ENCODE measurements at regions not wholly inside any gene's neighbourhood (a gene's known extent, or its start where the extent isn't known, plus 50 kb on each side); places are given as distances from the start of the nearest gene placed in this dataset.
"Not testable (repeated sequence)": the region's sequence is repeated elsewhere in the genome, so short reads cannot be mapped to it uniquely, and the experiment has no call there.

DNA sequence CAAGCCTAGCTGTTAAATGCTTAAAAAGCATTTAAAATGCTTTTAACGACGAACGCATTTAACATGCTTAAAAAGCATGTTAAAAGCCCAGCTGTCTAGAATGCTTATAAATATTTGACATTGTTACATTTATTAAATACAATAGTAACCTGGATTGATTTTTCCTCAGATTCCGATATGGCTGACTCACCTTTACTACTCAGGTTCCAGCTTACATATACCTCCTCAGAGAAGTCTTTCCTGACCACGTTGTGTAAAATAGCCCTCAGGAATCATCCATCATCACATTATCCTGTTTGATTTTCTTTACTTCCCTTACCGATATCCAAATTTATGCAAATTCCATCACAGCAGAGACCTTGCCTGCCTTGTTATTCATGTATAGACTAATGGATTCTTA, 51.4 kb downstream of the SLC41A2 start:
- 86 to 91% methylated on average over 6 of the region's 6 CpGs for WGBS, 2 donors
- TF ChIP-seq, protein P1, sequence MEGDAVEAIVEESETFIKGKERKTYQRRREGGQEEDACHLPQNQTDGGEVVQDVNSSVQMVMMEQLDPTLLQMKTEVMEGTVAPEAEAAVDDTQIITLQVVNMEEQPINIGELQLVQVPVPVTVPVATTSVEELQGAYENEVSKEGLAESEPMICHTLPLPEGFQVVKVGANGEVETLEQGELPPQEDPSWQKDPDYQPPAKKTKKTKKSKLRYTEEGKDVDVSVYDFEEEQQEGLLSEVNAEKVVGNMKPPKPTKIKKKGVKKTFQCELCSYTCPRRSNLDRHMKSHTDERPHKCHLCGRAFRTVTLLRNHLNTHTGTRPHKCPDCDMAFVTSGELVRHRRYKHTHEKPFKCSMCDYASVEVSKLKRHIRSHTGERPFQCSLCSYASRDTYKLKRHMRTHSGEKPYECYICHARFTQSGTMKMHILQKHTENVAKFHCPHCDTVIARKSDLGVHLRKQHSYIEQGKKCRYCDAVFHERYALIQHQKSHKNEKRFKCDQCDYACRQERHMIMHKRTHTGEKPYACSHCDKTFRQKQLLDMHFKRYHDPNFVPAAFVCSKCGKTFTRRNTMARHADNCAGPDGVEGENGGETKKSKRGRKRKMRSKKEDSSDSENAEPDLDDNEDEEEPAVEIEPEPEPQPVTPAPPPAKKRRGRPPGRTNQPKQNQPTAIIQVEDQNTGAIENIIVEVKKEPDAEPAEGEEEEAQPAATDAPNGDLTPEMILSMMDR (IDR thresholded peaks at IDR 0.05) = no peak
- no peak for TF ChIP-seq POLR2A (IDR thresholded peaks at IDR 0.05)
- H3K4me3 ChIP-seq (ENCODE audit: low read depth, poor library complexity, severe bottlenecking) = no peak overlapping the region
- no peak for DNase-seq (ENCODE audit: low spot score in 2 of 2)
- intact Hi-C loops (cut with DNase I; ENCODE audit: low total_unique reads) = no loop called here

DNA sequence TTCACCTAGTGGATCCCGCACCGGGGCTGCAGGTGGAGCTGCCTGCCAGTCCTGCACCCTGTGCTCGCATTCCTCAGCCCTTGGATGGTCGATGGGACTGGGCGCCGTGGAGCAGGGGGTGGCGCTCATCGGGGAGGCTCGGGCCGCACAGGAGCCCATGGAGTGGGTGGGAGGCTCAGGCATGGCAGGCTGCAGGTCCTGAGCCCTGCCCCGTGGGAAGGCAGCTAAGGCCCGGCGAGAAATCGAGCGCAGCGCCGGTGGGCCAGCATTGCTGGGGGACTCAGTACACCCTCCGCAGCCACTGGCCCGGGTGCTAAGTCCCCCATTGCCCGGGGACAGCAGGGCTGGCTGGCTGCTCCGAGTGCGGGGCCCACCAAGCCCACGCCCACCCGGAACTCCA, 52.6 kb downstream of the SLC41A2 start:
- intact Hi-C loops (cut with DNase I; ENCODE audit: low total_unique reads); H3K4me3 ChIP-seq (ENCODE audit: low read depth, poor library complexity, severe bottlenecking); DNase-seq (ENCODE audit: low spot score in 2 of 2): not testable (repeated sequence)
- 96 to 98% methylated on average over 14 to 17 of the region's 24 CpGs for WGBS, 2 donors

DNA sequence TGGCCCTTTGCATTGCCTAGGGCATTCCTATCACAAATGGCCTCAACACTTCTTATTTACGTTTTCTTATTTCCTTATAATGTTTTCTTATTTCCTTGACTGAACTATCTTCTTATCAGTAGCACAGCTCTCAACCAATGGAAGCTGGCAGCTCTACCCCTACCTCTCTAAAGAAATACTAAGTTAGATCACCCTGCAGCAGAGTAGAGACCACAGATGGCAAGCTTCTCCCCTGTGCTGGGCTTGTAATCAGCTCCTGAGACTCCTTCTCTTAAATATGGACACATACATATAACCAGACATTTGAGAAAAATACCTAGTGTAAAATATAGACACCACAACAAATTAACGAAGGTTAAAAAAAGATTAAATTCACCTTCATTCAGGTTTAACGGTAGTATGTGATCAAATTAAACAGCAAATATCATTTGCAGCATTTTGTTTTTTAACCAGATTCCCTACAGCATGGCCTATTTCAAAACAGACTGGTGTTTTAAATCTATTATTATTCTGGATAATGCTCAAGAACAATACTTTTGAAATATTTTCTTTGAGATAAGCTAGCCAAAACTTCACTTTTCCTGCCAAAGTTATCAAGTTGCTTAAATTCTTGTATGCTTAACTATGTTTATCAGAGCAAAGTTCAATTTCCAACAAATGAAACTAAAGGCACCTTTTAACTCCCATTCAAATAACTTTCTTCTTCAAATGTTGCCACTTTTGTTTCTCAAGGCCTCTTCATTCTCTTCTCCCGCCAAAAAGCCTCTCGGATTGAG, 54.3 kb downstream of the SLC41A2 start:
- H3K4me3 ChIP-seq (ENCODE audit: low read depth, poor library complexity, severe bottlenecking) = no peak overlapping the region
- intact Hi-C loops (cut with DNase I; ENCODE audit: low total_unique reads) = no loop called here
- TF ChIP-seq, protein P1 (IDR thresholded peaks at IDR 0.05) = no peak
- TF ChIP-seq POLR2A (IDR thresholded peaks at IDR 0.05) = no peak
- 84 to 91% methylated on average over 5 of the region's 5 CpGs for WGBS, 2 donors
- no peak for DNase-seq (ENCODE audit: low spot score in 2 of 2)

DNA sequence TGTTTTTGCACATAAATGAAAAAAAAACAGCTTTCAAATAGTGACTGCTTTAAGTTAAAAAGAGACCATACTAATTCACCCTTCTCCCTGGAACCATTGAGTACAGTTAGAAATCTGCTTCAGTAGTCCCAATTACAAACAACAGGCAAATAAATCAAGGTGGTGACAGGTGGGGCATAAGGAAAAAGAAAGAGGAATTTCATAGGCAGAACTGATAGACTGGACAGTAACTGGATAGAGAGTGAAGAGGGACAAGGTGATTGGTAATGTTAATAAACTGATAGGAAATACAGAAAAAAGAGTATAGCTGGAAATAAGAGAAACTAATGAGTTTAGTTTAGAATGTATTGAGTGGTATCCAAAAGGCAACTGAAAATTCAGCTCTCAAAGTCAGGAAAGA, 56.0 kb downstream of the SLC41A2 start:
- no peak overlapping the region for H3K4me3 ChIP-seq (ENCODE audit: low read depth, poor library complexity, severe bottlenecking)
- intact Hi-C loops (cut with DNase I; ENCODE audit: low total_unique reads) = no loop called here
- no peak for DNase-seq (ENCODE audit: low spot score in 2 of 2)
- TF ChIP-seq, protein P1 (IDR thresholded peaks at IDR 0.05) = no peak
- no peak for TF ChIP-seq POLR2A (IDR thresholded peaks at IDR 0.05)

DNA sequence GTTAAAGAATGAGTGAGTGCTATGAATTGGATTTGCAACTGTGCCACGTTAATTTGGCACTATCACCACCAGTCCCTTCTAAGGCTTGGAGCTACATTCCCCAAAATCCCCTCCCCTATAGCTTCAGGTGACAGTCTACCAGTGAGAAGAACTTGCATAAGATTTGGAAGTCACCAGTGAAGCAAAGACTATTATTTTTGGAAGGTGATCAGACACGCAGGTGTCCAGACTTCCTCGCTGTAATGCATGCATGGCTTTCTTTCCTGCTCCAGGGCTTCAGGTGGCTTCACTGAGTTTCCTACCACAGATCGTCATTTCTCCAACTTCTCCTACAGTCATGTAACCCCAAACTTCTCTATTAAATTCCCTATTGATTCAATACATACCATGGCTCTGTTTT, 61.4 kb downstream of the SLC41A2 start:
- WGBS, 2 donors = 56% methylated on average over 4 of the region's 4 CpGs
- no peak overlapping the region for H3K4me3 ChIP-seq (ENCODE audit: low read depth, poor library complexity, severe bottlenecking)
- TF ChIP-seq POLR2A (IDR thresholded peaks at IDR 0.05) = no peak
- TF ChIP-seq, protein P1 (IDR thresholded peaks at IDR 0.05) = no peak
- DNase-seq (ENCODE audit: low spot score in 2 of 2) = no peak
- intact Hi-C loops (cut with DNase I; ENCODE audit: low total_unique reads) = no loop called here

DNA sequence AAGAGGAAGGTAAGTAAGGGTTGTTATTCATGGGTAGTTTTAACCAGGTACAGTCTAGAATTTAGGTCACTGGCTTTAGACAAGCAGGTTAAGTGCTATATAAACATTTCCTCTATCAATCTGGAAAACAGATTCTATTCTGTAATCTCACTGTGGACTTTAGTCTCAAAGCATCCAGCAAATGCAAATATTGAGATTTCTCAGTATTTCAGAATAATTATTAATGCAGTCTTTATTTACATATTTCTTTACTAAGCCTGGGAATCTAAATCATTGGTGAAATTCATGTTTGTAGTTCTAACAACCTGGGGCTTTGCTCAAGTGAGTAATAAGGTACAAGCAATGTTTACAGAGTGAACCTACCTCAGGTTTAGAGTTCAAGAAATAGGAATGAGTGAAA, 61.9 kb downstream of the SLC41A2 start:
- intact Hi-C loops (cut with DNase I; ENCODE audit: low total_unique reads) = no loop called here
- no peak overlapping the region for H3K4me3 ChIP-seq (ENCODE audit: low read depth, poor library complexity, severe bottlenecking)
- DNase-seq (ENCODE audit: low spot score in 2 of 2) = no peak
- no peak for TF ChIP-seq POLR2A (IDR thresholded peaks at IDR 0.05)
- TF ChIP-seq, protein P1 (IDR thresholded peaks at IDR 0.05) = no peak

All from lower leg skin (tissue), 4 donors.